ENCODE measurements at regions not wholly inside any gene's neighbourhood (a gene's known extent, or its start where the extent isn't known, plus 50 kb on each side); places are given as distances from the start of the nearest gene placed in this dataset.

GRCh38 chr16:54842743-54843423 lies 87.8 kb upstream of the IRX5 start:
- TF ChIP-seq REST (IDR thresholded peaks at IDR 0.05; ENCODE audit: borderline replicate concordance) (no peak), RAD21 (conservative IDR thresholded peaks at IDR 0.05) (no peak), TAF1 (IDR thresholded peaks at IDR 0.05; ENCODE audit: low read depth) (no peak), EP300 (conservative IDR thresholded peaks at IDR 0.05; ENCODE audit: poor library complexity, severe bottlenecking) (no peak), SMC3 (conservative IDR thresholded peaks at IDR 0.05; ENCODE audit: poor library complexity) (no peak), CTCF (IDR thresholded peaks at IDR 0.05; ENCODE audit: poor library complexity, severe bottlenecking) (no peak), MXI1 (conservative IDR thresholded peaks at IDR 0.05; ENCODE audit: poor library complexity, severe bottlenecking) (no peak), POLR2AphosphoS5 (IDR thresholded peaks at IDR 0.05) (no peak), EZH2 (IDR thresholded peaks at IDR 0.05; ENCODE audit: borderline replicate concordance, insufficient read depth, low read length, poor library complexity, severe bottlenecking) (no peak)
- no peak overlapping the region for H3K9ac ChIP-seq (ENCODE audit: low read length)
- H3K4me2 ChIP-seq (ENCODE audit: low read length) = no peak overlapping the region
- H3K9me3 ChIP-seq (ENCODE audit: low read length) = peaks cover 6% of the 10 kb centered on the region
- H3K36me3 ChIP-seq (ENCODE audit: insufficient read depth, low read length) = no peaks in the 10 kb centered on the region
- H2AFZ ChIP-seq (ENCODE audit: low read depth, low read length) = no peak overlapping the region
- no peak overlapping the region for H3K27ac ChIP-seq (ENCODE audit: low read length)
- H3K9me2 ChIP-seq (ENCODE audit: insufficient read depth, low read length) = no peaks in the 10 kb centered on the region
- no peaks in the 10 kb centered on the region for H4K20me1 ChIP-seq (ENCODE audit: insufficient read depth)
- no peak overlapping the region for H3K4me3 ChIP-seq (ENCODE audit: low read length)
- H3F3A ChIP-seq (ENCODE audit: insufficient read depth, low read length, poor library complexity, severe bottlenecking) = no peaks in the 10 kb centered on the region
- H3K79me2 ChIP-seq (replicated peaks; ENCODE audit: insufficient read depth, low read length) = no peaks in the 10 kb centered on the region
- no peaks in the 10 kb centered on the region for H3K27me3 ChIP-seq (ENCODE audit: insufficient read depth, low read depth, low read length)

GRCh38 chr16:54829691-54830090 lies 101.0 kb upstream of the IRX5 start:
- Histone ChIP-seq H3K9me3 (ENCODE audit: low read length) (no peaks in the 10 kb centered on the region), H3K79me2 (replicated peaks; ENCODE audit: insufficient read depth, low read length) (no peaks in the 10 kb centered on the region), H3K27ac (ENCODE audit: low read length) (no peak overlapping the region), H3K4me2 (ENCODE audit: low read length) (no peak overlapping the region), H4K20me1 (ENCODE audit: insufficient read depth) (no peaks in the 10 kb centered on the region), H3K9me2 (ENCODE audit: insufficient read depth, low read length) (no peaks in the 10 kb centered on the region), H3K4me3 (ENCODE audit: low read length) (no peak overlapping the region), H3F3A (ENCODE audit: insufficient read depth, low read length, poor library complexity, severe bottlenecking) (no peaks in the 10 kb centered on the region), H2AFZ (ENCODE audit: low read depth, low read length) (no peak overlapping the region), H3K9ac (ENCODE audit: low read length) (no peak overlapping the region), H3K27me3 (ENCODE audit: insufficient read depth, low read depth, low read length) (no peaks in the 10 kb centered on the region), H3K36me3 (ENCODE audit: insufficient read depth, low read length) (no peaks in the 10 kb centered on the region)
- TF ChIP-seq CTCF (IDR thresholded peaks at IDR 0.05; ENCODE audit: poor library complexity, severe bottlenecking) (no peak), EZH2 (IDR thresholded peaks at IDR 0.05; ENCODE audit: borderline replicate concordance, insufficient read depth, low read length, poor library complexity, severe bottlenecking) (no peak), SMC3 (conservative IDR thresholded peaks at IDR 0.05; ENCODE audit: poor library complexity) (no peak), MXI1 (conservative IDR thresholded peaks at IDR 0.05; ENCODE audit: poor library complexity, severe bottlenecking) (no peak), TAF1 (IDR thresholded peaks at IDR 0.05; ENCODE audit: low read depth) (no peak), RAD21 (conservative IDR thresholded peaks at IDR 0.05) (no peak), EP300 (conservative IDR thresholded peaks at IDR 0.05; ENCODE audit: poor library complexity, severe bottlenecking) (no peak), POLR2AphosphoS5 (IDR thresholded peaks at IDR 0.05) (no peak), REST (IDR thresholded peaks at IDR 0.05; ENCODE audit: borderline replicate concordance) (no peak)
